HG03039 (cell line): ENCODE measurements at regions not wholly inside any gene's neighbourhood (a gene's known extent, or its start where the extent isn't known, plus 50 kb on each side); places are given as distances from the start of the nearest gene placed in this dataset.

ENCODE experiments used
- ATAC-seq: cut with Tn5 transposase; IDR thresholded peaks from one replicate; pipeline ENCODE4 v1.9.1; 2021; ENCODE audit warnings: mild to moderate bottlenecking, moderate library complexity; ENCODE audit not compliant: unreplicated experiment

GRCh38 chr2:235140801-235141081 is 188.9 kb downstream of the SH3BP4 start:
- ATAC-seq, result no peak

GRCh38 chr2:235141411-235142128 is 189.8 kb downstream of the SH3BP4 start:
- no peak for ATAC-seq

GRCh38 chr2:235142601-235143000 is 190.8 kb downstream of the SH3BP4 start:
- no peak for ATAC-seq

GRCh38 chr2:235143789-235144188 is 192.0 kb downstream of the SH3BP4 start:
- no peak for ATAC-seq

GRCh38 chr2:235144291-235144690 is 192.5 kb downstream of the SH3BP4 start:
- ATAC-seq, result no peak

GRCh38 chr2:235146206-235146605 is 194.4 kb downstream of the SH3BP4 start:
- ATAC-seq, result no peak

GRCh38 chr2:235146871-235147565 is 195.2 kb downstream of the SH3BP4 start:
- no peak for ATAC-seq

- no peak for ATAC-seq
Observed at GRCh38 chr2:235148201-235149170, 196.7 kb downstream of the SH3BP4 start.

- ATAC-seq, result no peak
Observed at GRCh38 chr2:235149240-235149659, 197.4 kb downstream of the SH3BP4 start.

GRCh38 chr2:235149736-235150135 is 197.9 kb downstream of the SH3BP4 start:
- no peak for ATAC-seq

- no peak for ATAC-seq
Observed at GRCh38 chr2:235151152-235151551, 199.3 kb downstream of the SH3BP4 start.

GRCh38 chr2:235155163-235155562 is 203.3 kb downstream of the SH3BP4 start:
- no peak for ATAC-seq

- ATAC-seq, result no peak
Observed at GRCh38 chr2:235156055-235156454, 204.2 kb downstream of the SH3BP4 start.

GRCh38 chr2:235157746-235158482 is 206.1 kb downstream of the SH3BP4 start:
- no peak for ATAC-seq

- ATAC-seq, result no peak
Observed at GRCh38 chr2:235160281-235160810, 208.5 kb downstream of the SH3BP4 start.

- no peak for ATAC-seq
Observed at GRCh38 chr2:235161565-235161964, 209.7 kb downstream of the SH3BP4 start.

GRCh38 chr2:235162082-235162836 is 210.4 kb downstream of the SH3BP4 start:
- no peak for ATAC-seq

- no peak for ATAC-seq
Observed at GRCh38 chr2:235162837-235163197, 211.0 kb downstream of the SH3BP4 start.

- no peak for ATAC-seq
Observed at GRCh38 chr2:235165136-235165535, 213.3 kb downstream of the SH3BP4 start.

GRCh38 chr2:235165631-235166030 is 213.8 kb downstream of the SH3BP4 start:
- no peak for ATAC-seq
